ENCODE measurements at regions not wholly inside any gene's neighbourhood (a gene's known extent, or its start where the extent isn't known, plus 50 kb on each side); places are given as distances from the start of the nearest gene placed in this dataset.

GRCh38 chr2:2933426-2933825, 444.2 kb downstream of the EIPR1 start:
- DNase-seq (no peak), ATAC-seq (ENCODE audit: low read depth) (no peak)
- ChIA-PET POLR2A (ENCODE audit: unreplicated experiment) (no interaction called here), CTCF (no interaction called here)
- Histone ChIP-seq H4K91ac (ENCODE audit: insufficient read depth, low read depth, low read length) (no peak overlapping the region), H2AFZ (replicated peaks; ENCODE audit: low read length, poor library complexity) (no peak overlapping the region), H4K5ac (ENCODE audit: low read depth, low read length) (no peak overlapping the region), H3K4ac (ENCODE audit: low read depth, low read length) (no peak overlapping the region), H2BK5ac (ENCODE audit: low read depth, low read length, poor library complexity, severe bottlenecking) (no peak overlapping the region), H3K14ac (replicated peaks; ENCODE audit: low read depth, low read length) (no peak overlapping the region), H3K36me3 (ENCODE audit: control insufficient read depth, insufficient read depth, low read length) (no peaks in the 10 kb centered on the region), H3K23ac (ENCODE audit: low read depth, low read length) (no peak overlapping the region), H3K56ac (ENCODE audit: extremely low read depth, insufficient read depth, low read length) (no peak overlapping the region), H2AK5ac (ENCODE audit: low read depth, low read length) (no peak overlapping the region), H3K9me1 (ENCODE audit: insufficient read depth, low read length) (no peaks in the 10 kb centered on the region), H3K9me3 (ENCODE audit: control insufficient read depth, insufficient read depth, low read length) (peaks cover 46% of the 10 kb centered on the region), H3K4me2 (ENCODE audit: low read depth, low read length) (no peak overlapping the region), H3K79me1 (ENCODE audit: low read depth in 1 of 2, low read length in 2 of 2) (no peaks in the 10 kb centered on the region), H3K9ac (ENCODE audit: low read depth, low read length) (no peak overlapping the region), H4K20me1 (ENCODE audit: insufficient read depth, low read length) (no peaks in the 10 kb centered on the region), H2AK9ac (replicated peaks; ENCODE audit: low read depth, low read length, poor library complexity) (no peak overlapping the region), H2BK120ac (ENCODE audit: low read depth, low read length) (no peak overlapping the region), H3K27ac (ENCODE audit: insufficient read depth, low read length) (no peak overlapping the region), H3K27me3 (ENCODE audit: control insufficient read depth, insufficient read depth, low read length) (no peaks in the 10 kb centered on the region), H2BK15ac (ENCODE audit: low read depth, low read length) (no peak overlapping the region), H3K18ac (ENCODE audit: low read depth, low read length) (no peak overlapping the region), H3K4me3 (ENCODE audit: insufficient read depth, low read depth, low read length) (no peak overlapping the region), H2BK20ac (ENCODE audit: low read depth, low read length) (no peak overlapping the region), H3K4me1 (ENCODE audit: control insufficient read depth, insufficient read depth, low read length) (no peaks in the 10 kb centered on the region), H4K8ac (ENCODE audit: low read depth in 2 of 2, low read length in 2 of 2) (no peak overlapping the region)
- 33% methylated on average over 8 of the region's 15 CpGs; no CpG with 5 or more reads in 1 of the 2 experiments for WGBS, 2 experiments (ENCODE audit: extremely low coverage in 2 of 2, insufficient read length in 1 of 2)
- dilution Hi-C loops (cut with HindIII; ENCODE audit: low sequenced_read_pairs, unreplicated experiment): no loop called here
- no TSS peak for BruUV-seq (replicated peaks)
- TF ChIP-seq CHD1 (IDR thresholded peaks at IDR 0.05; ENCODE audit: low read depth, low read length) (no peak), CTCF (conservative IDR thresholded peaks at IDR 0.05; ENCODE audit: low read depth, low read length) (no peak), MAZ (IDR thresholded peaks at IDR 0.05; ENCODE audit: borderline replicate concordance, low read depth, low read length) (no peak), NFE2L2 (IDR thresholded peaks at IDR 0.05; ENCODE audit: low read depth, low read length) (no peak), BHLHE40 (IDR thresholded peaks at IDR 0.05; ENCODE audit: low read depth, low read length) (no peak), RAD21 (IDR thresholded peaks at IDR 0.05; ENCODE audit: low read length) (no peak), FOS (IDR thresholded peaks at IDR 0.05; ENCODE audit: low read depth, low read length) (no peak), USF2 (IDR thresholded peaks at IDR 0.05; ENCODE audit: low read depth, low read length) (no peak), POLR2A (IDR thresholded peaks at IDR 0.05; ENCODE audit: low read depth, low read length) (no peak), MAFK (IDR thresholded peaks at IDR 0.05; ENCODE audit: low read depth, low read length) (no peak), SMC3 (IDR thresholded peaks at IDR 0.05; ENCODE audit: low read depth, low read length) (no peak), ELK1 (IDR thresholded peaks at IDR 0.05; ENCODE audit: borderline replicate concordance, low read depth, low read length) (no peak)
- intact Hi-C loops (cut with micrococcal nuclease): no loop called here
- in situ Hi-C loops (cut with MboI; ENCODE audit: low sequenced_read_pairs): no loop called here
